Stimulated activated CD4-positive, alpha-beta T cell treated with anti-CD3 and anti-CD28 coated beads, Interleukin-4, amount 100 ng/mL, for 24 hours (primary cell): ENCODE measurements at regions not wholly inside any gene's neighbourhood (a gene's known extent, or its start where the extent isn't known, plus 50 kb on each side); places are given as distances from the start of the nearest gene placed in this dataset.
"Not testable (repeated sequence)": the region's sequence is repeated elsewhere in the genome, so short reads cannot be mapped to it uniquely, and the experiment has no call there.

Experiments
- DNase-seq: peaks from one replicate; pipeline ENCODE4 v3.0.0-alpha.2; 2020

- DNase-seq: no peak
Observed at GRCh38 chr16:22683258-22683657, 130.7 kb upstream of the HS3ST2 start.

GRCh38 chr16:22683730-22684573, 130.0 kb upstream of the HS3ST2 start:
- no peak for DNase-seq

- no peak for DNase-seq
Observed at GRCh38 chr16:22684574-22685458, 129.1 kb upstream of the HS3ST2 start.

- no peak for DNase-seq
Observed at GRCh38 chr16:22685459-22685830, 128.5 kb upstream of the HS3ST2 start.

- no peak for DNase-seq
Observed at GRCh38 chr16:22687031-22687530, 126.9 kb upstream of the HS3ST2 start.

- no peak for DNase-seq
Observed at GRCh38 chr16:22688463-22688862, 125.5 kb upstream of the HS3ST2 start.

- no peak for DNase-seq
Observed at GRCh38 chr16:22688930-22689329, 125.0 kb upstream of the HS3ST2 start.

GRCh38 chr16:22691335-22691734, 122.6 kb upstream of the HS3ST2 start:
- DNase-seq: no peak

- DNase-seq: no peak
Observed at GRCh38 chr16:22692034-22692433, 121.9 kb upstream of the HS3ST2 start.

GRCh38 chr16:22692916-22693637, 120.9 kb upstream of the HS3ST2 start:
- DNase-seq: no peak

- DNase-seq: no peak
Observed at GRCh38 chr16:22693638-22694340, 120.2 kb upstream of the HS3ST2 start.

- DNase-seq: no peak
Observed at GRCh38 chr16:22694887-22695382, 119.0 kb upstream of the HS3ST2 start.

- DNase-seq: not testable (repeated sequence)
Observed at GRCh38 chr16:22695773-22696172, 118.2 kb upstream of the HS3ST2 start.

GRCh38 chr16:22699356-22699755, 114.6 kb upstream of the HS3ST2 start:
- DNase-seq: no peak

GRCh38 chr16:22705799-22706198, 108.2 kb upstream of the HS3ST2 start:
- DNase-seq: no peak

- DNase-seq: no peak
Observed at GRCh38 chr16:22710326-22710725, 103.6 kb upstream of the HS3ST2 start.

GRCh38 chr16:22711847-22712246, 102.1 kb upstream of the HS3ST2 start:
- DNase-seq: no peak

GRCh38 chr16:22712471-22712870, 101.5 kb upstream of the HS3ST2 start:
- DNase-seq: no peak

GRCh38 chr16:22718598-22718997, 95.4 kb upstream of the HS3ST2 start:
- not testable (repeated sequence) for DNase-seq

- no peak for DNase-seq
Observed at GRCh38 chr16:22719945-22720344, 94.0 kb upstream of the HS3ST2 start.

- DNase-seq: no peak
Observed at GRCh38 chr16:22721511-22722100, 92.4 kb upstream of the HS3ST2 start.
